ENCODE measurements at regions not wholly inside any gene's neighbourhood (a gene's known extent, or its start where the extent isn't known, plus 50 kb on each side); places are given as distances from the start of the nearest gene placed in this dataset.
"Not testable (repeated sequence)": the region's sequence is repeated elsewhere in the genome, so short reads cannot be mapped to it uniquely, and the experiment has no call there.

DNA sequence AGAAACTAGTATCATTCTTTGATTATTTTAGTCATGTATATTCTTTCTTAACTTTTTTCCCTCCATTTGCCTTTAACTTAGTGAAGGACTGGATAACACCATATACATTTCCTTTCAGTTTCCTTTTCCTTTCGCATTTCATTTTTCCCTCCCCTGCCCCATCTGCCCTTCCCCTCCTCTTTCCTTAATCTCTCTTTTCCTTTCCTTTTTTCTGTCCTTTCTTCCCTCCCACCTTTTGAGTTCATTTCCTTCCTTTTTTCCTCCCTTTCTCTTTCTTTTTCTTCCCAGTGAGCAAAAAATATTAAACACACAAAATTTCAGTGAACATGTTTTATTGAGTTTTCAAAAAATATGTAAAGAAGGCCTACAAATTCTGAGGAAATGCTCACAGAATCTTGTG lies 373.3 kb downstream of the SRGAP2C start:
- TF ChIP-seq POLR2A, POLR2AphosphoS5 (IDR thresholded peaks at IDR 0.05; ENCODE audit: low read depth, low read length): not testable (repeated sequence)
